B cell (primary cell): ENCODE measurements at regions not wholly inside any gene's neighbourhood (a gene's known extent, or its start where the extent isn't known, plus 50 kb on each side); places are given as distances from the start of the nearest gene placed in this dataset.

ENCODE experiments used
- ATAC-seq: fragments of 200-7000 bp; cut with Tn5 transposase; one replicate; pipeline ENCODE4 v1.10.0; 2021; ENCODE audit warnings: low read depth, mild to moderate bottlenecking, moderate number of reproducible peaks, moderate library complexity
- CTCF ChIA-PET: fragments of 350-600 bp; sonication (Branson Sonifier 250); formaldehyde crosslinking; loops from one replicate; lab custom pipeline; 2021; ENCODE audit warnings: antibody characterized with exemption, inconsistent platforms; lab: Charles Lee
- POLR2A ChIA-PET: fragments of 350-600 bp; sonication (Branson Sonifier 250); formaldehyde crosslinking; loops from one replicate; lab custom pipeline; 2021; ENCODE audit warnings: antibody characterized with exemption; lab: Charles Lee
- DNase-seq: peaks from one replicate; pipeline ENCODE4 v3.0.0; 2013
- H2AFZ ChIP-seq: 2 replicates; pipeline ENCODE4 v1.6.1; 2012; ENCODE audit warnings: mild to moderate bottlenecking, low read depth, low read length; ENCODE audit not compliant: insufficient read depth, poor library complexity, severe bottlenecking
- H3K27ac ChIP-seq, 2 donors: 1 replicate in 1 of 2; 2 replicates in 1 of 2; pipeline ENCODE4 v1.5.1; 2012 to 2013; ENCODE audit warnings: low read length in 2 of 2, mild to moderate bottlenecking in 2 of 2, moderate library complexity in 1 of 2
- H3K27me3 ChIP-seq, 4 experiments: fragments of 200-600 bp in 1 of 4; sonication (generic) in 1 of 4; replicated peaks in 1 of 4; 1 replicate in 2 of 4; 2 replicates in 2 of 4; pipeline versions ENCODE4 v1.6.1 to v1.7.0; 2013 to 2016; ENCODE audit warnings: low read length in 3 of 4, mild to moderate bottlenecking in 2 of 4, mixed read lengths in 1 of 4, moderate library complexity in 1 of 4; ENCODE audit not compliant: insufficient read depth in 4 of 4, control insufficient read depth in 3 of 4; ENCODE audit errors: control extremely low read depth in 1 of 4
- H3K36me3 ChIP-seq, 2 experiments: replicated peaks in 1 of 2; 1 replicate in 1 of 2; 2 replicates in 1 of 2; pipeline versions ENCODE4 v1.6.1 to v1.7.1; 2013; ENCODE audit warnings: low read length in 1 of 2; ENCODE audit not compliant: insufficient read depth in 2 of 2, control insufficient read depth in 1 of 2; ENCODE audit errors: control extremely low read depth in 1 of 2, extremely low read depth in 1 of 2
- H3K4me1 ChIP-seq, 2 donors: fragments of 200-600 bp in 1 of 2; sonication (generic) in 1 of 2; 1 replicate in 1 of 2; 2 replicates in 1 of 2; pipeline versions ENCODE4 v1.5.1 to v1.6.1; 2013 to 2017; ENCODE audit warnings: low read length in 2 of 2; ENCODE audit not compliant: control insufficient read depth in 2 of 2, insufficient read depth in 2 of 2
- H3K4me2 ChIP-seq: replicated peaks from 2 replicates; pipeline ENCODE3; 2012; ENCODE audit warnings: mild to moderate bottlenecking, low read depth, low read length; ENCODE audit not compliant: poor library complexity, severe bottlenecking
- H3K4me3 ChIP-seq, 5 experiments: fragments of 200-600 bp in 1 of 5; sonication (generic) in 1 of 5; 1 replicate in 3 of 5; 2 replicates in 2 of 5; pipeline versions ENCODE4 v1.5.1 to v1.7.0; 2011 to 2016; ENCODE audit warnings: low read length in 4 of 5, mild to moderate bottlenecking in 4 of 5, low read depth in 2 of 5, control low read depth in 1 of 5, moderate library complexity in 1 of 5; ENCODE audit not compliant: insufficient read depth in 1 of 5; ENCODE audit errors: control extremely low read depth in 1 of 5, extremely low read depth in 1 of 5
- H3K79me2 ChIP-seq: fragments of 200-600 bp; sonication (generic); one replicate; pipeline ENCODE4 v1.6.0; 2016; ENCODE audit warnings: low read length; ENCODE audit not compliant: control insufficient read depth, insufficient read depth
- H3K9ac ChIP-seq: fragments of 200-600 bp; sonication (generic); 2 replicates; pipeline ENCODE4 v1.6.1; 2017; ENCODE audit warnings: mild to moderate bottlenecking, low read length, moderate library complexity
- H3K9me3 ChIP-seq, 3 donors: one replicate each; pipeline versions ENCODE4 v1.6.1 to v1.7.1; 2013; ENCODE audit warnings: low read length in 2 of 3; ENCODE audit not compliant: control insufficient read depth in 2 of 3, insufficient read depth in 1 of 3; ENCODE audit errors: control extremely low read depth in 1 of 3
- H4K20me1 ChIP-seq: 2 replicates; pipeline ENCODE4 v1.6.0; 2012; ENCODE audit warnings: mild to moderate bottlenecking, low read length; ENCODE audit not compliant: insufficient read depth, control insufficient read depth, poor library complexity, severe bottlenecking
- H3K27ac Mint-ChIP-seq: one replicate; pipeline ENCODE4 v1.8.0; 2021; ENCODE audit warnings: mixed read lengths
- H3K27me3 Mint-ChIP-seq: one replicate; pipeline ENCODE4 v1.8.0; 2021; ENCODE audit warnings: mixed read lengths
- H3K4me1 Mint-ChIP-seq: one replicate; pipeline ENCODE4 v1.8.0; 2021; ENCODE audit warnings: mixed read lengths
- H3K4me3 Mint-ChIP-seq: one replicate; pipeline ENCODE4 v1.8.0; 2021; ENCODE audit warnings: mixed read lengths
- H3K9me3 Mint-ChIP-seq: one replicate; pipeline ENCODE4 v1.8.0; 2022; ENCODE audit warnings: mixed read lengths; ENCODE audit not compliant: insufficient read depth
- CTCF ChIP-seq: fragments of 200-600 bp; IDR thresholded peaks from one replicate; pipeline ENCODE4 v1.8.0; 2022; ENCODE audit warnings: antibody characterized with exemption, mild to moderate bottlenecking
- EZH2 ChIP-seq: IDR thresholded peaks from 2 replicates; pipeline ENCODE4 v1.6.1; 2012; ENCODE audit warnings: borderline replicate concordance, low read depth, mild to moderate bottlenecking, moderate library complexity, low read length; ENCODE audit not compliant: insufficient read depth, poor library complexity, severe bottlenecking
- WGBS: methylation state at CpG from one replicate; pipeline ENCODE4 v1.1.5; 2013; ENCODE audit warnings: missing lambda C conversion rate; ENCODE audit not compliant: insufficient coverage; 5-methylcytosine and 5-hydroxymethylcytosine counted together
- intact Hi-C: fragments of 100-400 bp; cut with micrococcal nuclease; formaldehyde crosslinking; loops from one replicate; pipeline ENCODE4 v1.10.0; 2022

GRCh38 chr15:96254173-96254572, 76.3 kb upstream of the NR2F2 start:
- H3K4me1 Mint-ChIP-seq = no peaks in the 10 kb centered on the region
- POLR2A ChIA-PET = no interaction called here
- Histone ChIP-seq H3K36me3 (no peaks in the 10 kb centered on the region), H3K9me3 (peaks cover 0 to 3% (median 0%) of the 10 kb centered on the region in 3 donors), H3K9ac (no peak overlapping the region), H3K27ac (no peak overlapping the region), H3K27me3 (no peaks in the 10 kb centered on the region), H3K4me3 (no peak overlapping the region), H3K4me2 (no peak overlapping the region), H3K79me2 (no peaks in the 10 kb centered on the region), H3K4me1 (no peaks in the 10 kb centered on the region), H4K20me1 (no peaks in the 10 kb centered on the region), H2AFZ (no peak overlapping the region)
- peaks cover 4% of the 10 kb centered on the region for H3K9me3 Mint-ChIP-seq
- WGBS = 80% methylated on average over 1 of the region's 6 CpGs
- CTCF ChIA-PET = no interaction called here
- H3K27me3 Mint-ChIP-seq = no peaks in the 10 kb centered on the region
- intact Hi-C loops = no loop called here
- ATAC-seq (no peak), DNase-seq (no peak)
- no peak overlapping the region for H3K4me3 Mint-ChIP-seq
- TF ChIP-seq CTCF (no peak), EZH2 (no peak)
- H3K27ac Mint-ChIP-seq = no peak overlapping the region

GRCh38 chr15:96255599-96255998, 74.9 kb upstream of the NR2F2 start:
- Histone ChIP-seq H3K27me3 (no peaks in the 10 kb centered on the region), H4K20me1 (no peaks in the 10 kb centered on the region), H3K9ac (no peak overlapping the region), H3K4me3 (no peak overlapping the region), H3K36me3 (no peaks in the 10 kb centered on the region), H3K79me2 (no peaks in the 10 kb centered on the region), H3K4me1 (no peaks in the 10 kb centered on the region), H3K27ac (no peak overlapping the region), H2AFZ (no peak overlapping the region), H3K9me3 (peaks cover 0 to 3% (median 0%) of the 10 kb centered on the region in 3 donors), H3K4me2 (no peak overlapping the region)
- TF ChIP-seq EZH2 (no peak), CTCF (no peak)
- H3K27ac Mint-ChIP-seq = no peak overlapping the region
- H3K4me3 Mint-ChIP-seq = no peak overlapping the region
- ChIA-PET POLR2A (no interaction called here), CTCF (no interaction called here)
- DNase-seq (no peak), ATAC-seq (no peak)
- WGBS = no CpG with 5 or more reads among the region's 1 CpG
- intact Hi-C loops = no loop called here
- no peaks in the 10 kb centered on the region for H3K27me3 Mint-ChIP-seq
- peaks cover 3% of the 10 kb centered on the region for H3K9me3 Mint-ChIP-seq
- no peaks in the 10 kb centered on the region for H3K4me1 Mint-ChIP-seq
